H9 (cell line): ENCODE measurements at regions not wholly inside any gene's neighbourhood (a gene's known extent, or its start where the extent isn't known, plus 50 kb on each side); places are given as distances from the start of the nearest gene placed in this dataset.

Source experiments
- DNase-seq: peaks from one replicate; pipeline ENCODE4 v3.0.0-alpha.2; 2017
- H2AFZ ChIP-seq: one replicate; pipeline ENCODE4 v1.6.1; 2013; ENCODE audit warnings: mild to moderate bottlenecking, low read length, control low read depth, moderate library complexity
- H2AK5ac ChIP-seq: 2 replicates; pipeline ENCODE4 v1.6.1; 2013; ENCODE audit warnings: low read length, control low read depth, mixed read lengths; ENCODE audit not compliant: insufficient read length
- H2BK120ac ChIP-seq: one replicate; pipeline ENCODE4 v1.6.1; 2013; ENCODE audit warnings: low read depth, mild to moderate bottlenecking, low read length, control low read depth, inconsistent platforms; ENCODE audit not compliant: poor library complexity, severe bottlenecking
- H2BK12ac ChIP-seq: 2 replicates; pipeline ENCODE4 v1.6.1; 2013; ENCODE audit warnings: low read length, control low read depth, mixed read lengths, low read depth; ENCODE audit not compliant: insufficient read length
- H2BK15ac ChIP-seq: 2 replicates; pipeline ENCODE4 v1.6.1; 2013; ENCODE audit warnings: low read depth, low read length, control low read depth
- H2BK20ac ChIP-seq: one replicate; pipeline ENCODE4 v1.6.1; 2013; ENCODE audit warnings: low read depth, mild to moderate bottlenecking, low read length, control low read depth, inconsistent platforms; ENCODE audit not compliant: poor library complexity, severe bottlenecking
- H2BK5ac ChIP-seq: 2 replicates; pipeline ENCODE4 v1.6.1; 2013; ENCODE audit warnings: low read length, control low read depth, mixed read lengths; ENCODE audit not compliant: insufficient read length
- H3K14ac ChIP-seq: 2 replicates; pipeline ENCODE4 v1.6.1; 2013; ENCODE audit warnings: low read length, control low read depth; ENCODE audit not compliant: insufficient read depth
- H3K18ac ChIP-seq: 2 replicates; pipeline ENCODE4 v1.6.1; 2013; ENCODE audit warnings: low read depth, mild to moderate bottlenecking, mixed read lengths, low read length, control low read depth; ENCODE audit not compliant: insufficient read length
- H3K23ac ChIP-seq: 2 replicates; pipeline ENCODE4 v1.6.1; 2013; ENCODE audit warnings: low read length, control low read depth, mixed read lengths, low read depth; ENCODE audit not compliant: insufficient read length
- H3K23me2 ChIP-seq: 2 replicates; pipeline ENCODE4 v1.6.1; 2013; ENCODE audit warnings: low read depth, mild to moderate bottlenecking, mixed read lengths, low read length, control low read depth; ENCODE audit not compliant: insufficient read length, poor library complexity, severe bottlenecking
- H3K27ac ChIP-seq: 2 replicates; pipeline ENCODE4 v1.5.1; 2013; ENCODE audit warnings: low read length, control low read depth, mixed read lengths, low read depth; ENCODE audit not compliant: insufficient read length
- H3K27me3 ChIP-seq: 2 replicates; pipeline ENCODE4 v1.6.1; 2013; ENCODE audit warnings: low read length, control low read depth, inconsistent platforms; ENCODE audit not compliant: insufficient read depth
- H3K4ac ChIP-seq: 2 replicates; pipeline ENCODE4 v1.6.1; 2013; ENCODE audit warnings: low read depth, mild to moderate bottlenecking, control low read depth, inconsistent platforms, low read length, moderate library complexity
- H3K4me1 ChIP-seq: 2 replicates; pipeline ENCODE4 v1.6.1; 2013; ENCODE audit warnings: low read length, control low read depth, inconsistent platforms; ENCODE audit not compliant: insufficient read depth
- H3K4me2 ChIP-seq: 2 replicates; pipeline ENCODE4 v1.6.1; 2013; ENCODE audit warnings: low read length, control low read depth, mixed read lengths; ENCODE audit not compliant: insufficient read length, insufficient read depth
- H3K56ac ChIP-seq: 2 replicates; pipeline ENCODE4 v1.6.1; 2013; ENCODE audit warnings: low read depth, mild to moderate bottlenecking, mixed read lengths, low read length, control low read depth; ENCODE audit not compliant: insufficient read length
- H3K79me1 ChIP-seq: 2 replicates; pipeline ENCODE4 v1.6.1; 2013; ENCODE audit warnings: low read depth, mild to moderate bottlenecking, moderate library complexity, low read length, control low read depth, inconsistent platforms; ENCODE audit not compliant: insufficient read depth, poor library complexity, severe bottlenecking
- H3K79me2 ChIP-seq: 2 replicates; pipeline ENCODE4 v1.6.1; 2013; ENCODE audit warnings: low read length, control low read depth, inconsistent platforms; ENCODE audit not compliant: insufficient read depth
- H3K9ac ChIP-seq: 2 replicates; pipeline ENCODE4 v1.6.1; 2013; ENCODE audit warnings: low read length, control low read depth, mixed read lengths; ENCODE audit not compliant: insufficient read length; ENCODE audit errors: extremely low read depth
- H3K9me3 ChIP-seq: one replicate; pipeline ENCODE4 v1.6.1; 2013; ENCODE audit warnings: low read depth, low read length, inconsistent platforms; ENCODE audit not compliant: control insufficient read depth
- H3T11ph ChIP-seq: one replicate; pipeline ENCODE4 v1.6.1; 2013; ENCODE audit warnings: mild to moderate bottlenecking, low read length, control low read depth, inconsistent platforms
- H4K20me1 ChIP-seq: one replicate; pipeline ENCODE4 v1.6.1; 2013; ENCODE audit not compliant: control insufficient read depth, insufficient read length, insufficient read depth
- H4K5ac ChIP-seq: 2 replicates; pipeline ENCODE4 v1.6.1; 2013; ENCODE audit warnings: low read depth, mild to moderate bottlenecking, mixed read lengths, low read length, control low read depth; ENCODE audit not compliant: insufficient read length
- H4K8ac ChIP-seq: replicated peaks from 2 replicates; pipeline ENCODE4 v1.6.1; 2013; ENCODE audit warnings: low read length, control low read depth, mixed read lengths, low read depth; ENCODE audit not compliant: insufficient read length
- H4K91ac ChIP-seq: 2 replicates; pipeline ENCODE4 v1.6.1; 2013; ENCODE audit warnings: low read depth, mild to moderate bottlenecking, moderate library complexity, mixed read lengths, low read length, control low read depth; ENCODE audit not compliant: insufficient read length
- H3K27ac Mint-ChIP-seq, 3 experiments: 2 replicates in 2 of 3; 3 replicates in 1 of 3; pipeline ENCODE4 v1.8.0; 2020 to 2021; ENCODE audit warnings: mixed read lengths in 3 of 3, mild to moderate bottlenecking in 1 of 3, moderate library complexity in 1 of 3
- H3K27me3 Mint-ChIP-seq: 2 replicates; pipeline ENCODE4 v1.8.0; 2021; ENCODE audit warnings: low read depth, mild to moderate bottlenecking, moderate library complexity, mixed read lengths
- H3K36me3 Mint-ChIP-seq, 3 experiments: 2 replicates in 2 of 3; 3 replicates in 1 of 3; pipeline ENCODE4 v1.8.0; 2020 to 2021; ENCODE audit warnings: low read depth in 3 of 3, mixed read lengths in 3 of 3; ENCODE audit not compliant: insufficient read depth in 1 of 3
- H3K4me1 Mint-ChIP-seq, 2 experiments: 2 replicates each; pipeline ENCODE4 v1.8.0; 2020; ENCODE audit warnings: mixed read lengths in 2 of 2
- H3K4me3 Mint-ChIP-seq, 2 experiments: 2 replicates in 1 of 2; 3 replicates in 1 of 2; pipeline ENCODE4 v1.8.0; 2020 to 2021; ENCODE audit warnings: mild to moderate bottlenecking in 2 of 2, mixed read lengths in 2 of 2, moderate library complexity in 1 of 2
- H3K9me3 Mint-ChIP-seq, 2 experiments: 2 replicates in 1 of 2; 3 replicates in 1 of 2; pipeline ENCODE4 v1.8.0; 2020; ENCODE audit warnings: mild to moderate bottlenecking in 2 of 2, mixed read lengths in 2 of 2, moderate library complexity in 1 of 2
- WGBS: extraction: QIAGEN DNeasy Blood & Tissue Kit; methylation state at CpG from one replicate; pipeline ENCODE4 v1.1.7; 2013; ENCODE audit warnings: missing lambda C conversion rate, low lambda C conversion rate, mixed read lengths; ENCODE audit not compliant: insufficient read length; ENCODE audit errors: extremely low coverage; 5-methylcytosine and 5-hydroxymethylcytosine counted together
- TF ChIP-seq, protein P1 (sequence below): fragments of 200-600 bp; sonication (generic); conservative IDR thresholded peaks from 3 replicates; pipeline ENCODE4 v1.8.0; 2021; ENCODE audit warnings: antibody characterized with exemption, mild to moderate bottlenecking

DNA sequence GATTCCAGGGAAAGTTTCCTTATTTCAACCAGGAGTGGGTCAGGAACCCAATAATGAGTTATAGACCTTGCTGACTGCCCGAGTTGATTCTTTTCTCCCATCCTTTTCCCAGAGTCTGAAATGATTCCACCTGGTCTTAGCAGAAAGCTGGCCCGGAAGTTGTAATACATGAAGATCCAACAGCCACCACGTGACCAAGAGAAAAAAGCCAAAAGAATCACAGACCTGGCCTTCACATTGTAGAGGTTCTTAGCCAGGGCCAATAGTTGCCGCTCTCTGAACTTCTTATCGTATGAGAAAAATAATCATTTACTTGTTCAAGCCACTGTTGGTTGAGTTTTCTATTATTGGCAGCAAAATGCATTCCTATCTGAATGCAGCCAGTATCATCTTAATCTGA, 161.2 kb upstream of the HMGA2 start:
- no peak overlapping the region for H3K4ac ChIP-seq
- no peak overlapping the region for H2BK120ac ChIP-seq
- H3K4me1 Mint-ChIP-seq, result peaks cover 2 to 7% of the 10 kb centered on the region in 2 experiments; a peak in 3 of 4 replicates
- no peak overlapping the region for H3K4me2 ChIP-seq
- H3T11ph ChIP-seq, result no peak overlapping the region
- no peak overlapping the region for H4K91ac ChIP-seq
- H4K8ac ChIP-seq, result no peak overlapping the region
- H3K56ac ChIP-seq, result no peak overlapping the region
- H3K9me3 ChIP-seq, result peaks cover 6% of the 10 kb centered on the region
- H3K4me1 ChIP-seq, result no peaks in the 10 kb centered on the region
- no peak overlapping the region for H3K27ac Mint-ChIP-seq
- no peaks in the 10 kb centered on the region for H3K27me3 ChIP-seq
- no peak overlapping the region for H2BK20ac ChIP-seq
- peaks cover 0 to 9% (median 6%) of the 10 kb centered on the region in 3 experiments; a peak in 4 of 7 replicates for H3K36me3 Mint-ChIP-seq
- no peaks in the 10 kb centered on the region for H3K79me2 ChIP-seq
- no CpG with 5 or more reads among the region's 5 CpGs for WGBS
- H2BK5ac ChIP-seq, result no peak overlapping the region
- H3K9me3 Mint-ChIP-seq, result peaks cover 8 to 16% of the 10 kb centered on the region in 2 experiments; a peak in 3 of 5 replicates
- no peak overlapping the region for H2AFZ ChIP-seq
- no peak overlapping the region for H3K4me3 Mint-ChIP-seq
- no peak overlapping the region for H2AK5ac ChIP-seq
- no peak overlapping the region for H3K18ac ChIP-seq
- TF ChIP-seq, protein P1, sequence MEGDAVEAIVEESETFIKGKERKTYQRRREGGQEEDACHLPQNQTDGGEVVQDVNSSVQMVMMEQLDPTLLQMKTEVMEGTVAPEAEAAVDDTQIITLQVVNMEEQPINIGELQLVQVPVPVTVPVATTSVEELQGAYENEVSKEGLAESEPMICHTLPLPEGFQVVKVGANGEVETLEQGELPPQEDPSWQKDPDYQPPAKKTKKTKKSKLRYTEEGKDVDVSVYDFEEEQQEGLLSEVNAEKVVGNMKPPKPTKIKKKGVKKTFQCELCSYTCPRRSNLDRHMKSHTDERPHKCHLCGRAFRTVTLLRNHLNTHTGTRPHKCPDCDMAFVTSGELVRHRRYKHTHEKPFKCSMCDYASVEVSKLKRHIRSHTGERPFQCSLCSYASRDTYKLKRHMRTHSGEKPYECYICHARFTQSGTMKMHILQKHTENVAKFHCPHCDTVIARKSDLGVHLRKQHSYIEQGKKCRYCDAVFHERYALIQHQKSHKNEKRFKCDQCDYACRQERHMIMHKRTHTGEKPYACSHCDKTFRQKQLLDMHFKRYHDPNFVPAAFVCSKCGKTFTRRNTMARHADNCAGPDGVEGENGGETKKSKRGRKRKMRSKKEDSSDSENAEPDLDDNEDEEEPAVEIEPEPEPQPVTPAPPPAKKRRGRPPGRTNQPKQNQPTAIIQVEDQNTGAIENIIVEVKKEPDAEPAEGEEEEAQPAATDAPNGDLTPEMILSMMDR, result no peak
- no peak overlapping the region for H3K14ac ChIP-seq
- H3K23ac ChIP-seq, result no peak overlapping the region
- H4K20me1 ChIP-seq, result no peaks in the 10 kb centered on the region
- no peaks in the 10 kb centered on the region for H3K79me1 ChIP-seq
- H3K9ac ChIP-seq, result no peak overlapping the region
- H3K27ac ChIP-seq, result no peak overlapping the region
- no peak overlapping the region for H2BK12ac ChIP-seq
- no peaks in the 10 kb centered on the region for H3K23me2 ChIP-seq
- no peak for DNase-seq
- peaks cover 5% of the 10 kb centered on the region; the same call in 1 of the 2 replicates for H3K27me3 Mint-ChIP-seq
- no peak overlapping the region for H2BK15ac ChIP-seq
- H4K5ac ChIP-seq, result no peak overlapping the region
